ENCODE measurements at regions not wholly inside any gene's neighbourhood (a gene's known extent, or its start where the extent isn't known, plus 50 kb on each side); places are given as distances from the start of the nearest gene placed in this dataset.

- Histone ChIP-seq H3K9me2 (ENCODE audit: insufficient read depth, low read length) (no peaks in the 10 kb centered on the region), H3K9ac (ENCODE audit: low read length) (no peak overlapping the region), H3K4me3 (ENCODE audit: low read length) (no peak overlapping the region), H3K36me3 (ENCODE audit: insufficient read depth, low read length) (no peaks in the 10 kb centered on the region), H3K27me3 (ENCODE audit: insufficient read depth, low read depth, low read length) (no peaks in the 10 kb centered on the region), H2AFZ (ENCODE audit: low read depth, low read length) (no peak overlapping the region), H3F3A (ENCODE audit: insufficient read depth, low read length, poor library complexity, severe bottlenecking) (no peaks in the 10 kb centered on the region), H3K79me2 (replicated peaks; ENCODE audit: insufficient read depth, low read length) (no peaks in the 10 kb centered on the region), H3K9me3 (ENCODE audit: low read length) (no peaks in the 10 kb centered on the region), H3K4me2 (ENCODE audit: low read length) (no peak overlapping the region), H4K20me1 (ENCODE audit: insufficient read depth) (no peaks in the 10 kb centered on the region), H3K27ac (ENCODE audit: low read length) (no peak overlapping the region)
- TF ChIP-seq EZH2 (IDR thresholded peaks at IDR 0.05; ENCODE audit: borderline replicate concordance, insufficient read depth, low read length, poor library complexity, severe bottlenecking): no peak
- TF ChIP-seq, protein P1, sequence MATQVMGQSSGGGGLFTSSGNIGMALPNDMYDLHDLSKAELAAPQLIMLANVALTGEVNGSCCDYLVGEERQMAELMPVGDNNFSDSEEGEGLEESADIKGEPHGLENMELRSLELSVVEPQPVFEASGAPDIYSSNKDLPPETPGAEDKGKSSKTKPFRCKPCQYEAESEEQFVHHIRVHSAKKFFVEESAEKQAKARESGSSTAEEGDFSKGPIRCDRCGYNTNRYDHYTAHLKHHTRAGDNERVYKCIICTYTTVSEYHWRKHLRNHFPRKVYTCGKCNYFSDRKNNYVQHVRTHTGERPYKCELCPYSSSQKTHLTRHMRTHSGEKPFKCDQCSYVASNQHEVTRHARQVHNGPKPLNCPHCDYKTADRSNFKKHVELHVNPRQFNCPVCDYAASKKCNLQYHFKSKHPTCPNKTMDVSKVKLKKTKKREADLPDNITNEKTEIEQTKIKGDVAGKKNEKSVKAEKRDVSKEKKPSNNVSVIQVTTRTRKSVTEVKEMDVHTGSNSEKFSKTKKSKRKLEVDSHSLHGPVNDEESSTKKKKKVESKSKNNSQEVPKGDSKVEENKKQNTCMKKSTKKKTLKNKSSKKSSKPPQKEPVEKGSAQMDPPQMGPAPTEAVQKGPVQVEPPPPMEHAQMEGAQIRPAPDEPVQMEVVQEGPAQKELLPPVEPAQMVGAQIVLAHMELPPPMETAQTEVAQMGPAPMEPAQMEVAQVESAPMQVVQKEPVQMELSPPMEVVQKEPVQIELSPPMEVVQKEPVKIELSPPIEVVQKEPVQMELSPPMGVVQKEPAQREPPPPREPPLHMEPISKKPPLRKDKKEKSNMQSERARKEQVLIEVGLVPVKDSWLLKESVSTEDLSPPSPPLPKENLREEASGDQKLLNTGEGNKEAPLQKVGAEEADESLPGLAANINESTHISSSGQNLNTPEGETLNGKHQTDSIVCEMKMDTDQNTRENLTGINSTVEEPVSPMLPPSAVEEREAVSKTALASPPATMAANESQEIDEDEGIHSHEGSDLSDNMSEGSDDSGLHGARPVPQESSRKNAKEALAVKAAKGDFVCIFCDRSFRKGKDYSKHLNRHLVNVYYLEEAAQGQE (IDR thresholded peaks at IDR 0.05; ENCODE audit: borderline replicate concordance): no peak
- no peak for TF ChIP-seq TAF1 (IDR thresholded peaks at IDR 0.05; ENCODE audit: low read depth)
- TF ChIP-seq SMC3 (conservative IDR thresholded peaks at IDR 0.05; ENCODE audit: poor library complexity): no peak
- no peak for TF ChIP-seq RAD21 (conservative IDR thresholded peaks at IDR 0.05)
- TF ChIP-seq MXI1 (conservative IDR thresholded peaks at IDR 0.05; ENCODE audit: poor library complexity, severe bottlenecking): no peak
- no peak for TF ChIP-seq EP300 (conservative IDR thresholded peaks at IDR 0.05; ENCODE audit: poor library complexity, severe bottlenecking)
- TF ChIP-seq POLR2AphosphoS5 (IDR thresholded peaks at IDR 0.05): no peak
Measured at GRCh38 chr3:127476936-127477335, 113.6 kb downstream of the TPRA1 start.

DNA sequence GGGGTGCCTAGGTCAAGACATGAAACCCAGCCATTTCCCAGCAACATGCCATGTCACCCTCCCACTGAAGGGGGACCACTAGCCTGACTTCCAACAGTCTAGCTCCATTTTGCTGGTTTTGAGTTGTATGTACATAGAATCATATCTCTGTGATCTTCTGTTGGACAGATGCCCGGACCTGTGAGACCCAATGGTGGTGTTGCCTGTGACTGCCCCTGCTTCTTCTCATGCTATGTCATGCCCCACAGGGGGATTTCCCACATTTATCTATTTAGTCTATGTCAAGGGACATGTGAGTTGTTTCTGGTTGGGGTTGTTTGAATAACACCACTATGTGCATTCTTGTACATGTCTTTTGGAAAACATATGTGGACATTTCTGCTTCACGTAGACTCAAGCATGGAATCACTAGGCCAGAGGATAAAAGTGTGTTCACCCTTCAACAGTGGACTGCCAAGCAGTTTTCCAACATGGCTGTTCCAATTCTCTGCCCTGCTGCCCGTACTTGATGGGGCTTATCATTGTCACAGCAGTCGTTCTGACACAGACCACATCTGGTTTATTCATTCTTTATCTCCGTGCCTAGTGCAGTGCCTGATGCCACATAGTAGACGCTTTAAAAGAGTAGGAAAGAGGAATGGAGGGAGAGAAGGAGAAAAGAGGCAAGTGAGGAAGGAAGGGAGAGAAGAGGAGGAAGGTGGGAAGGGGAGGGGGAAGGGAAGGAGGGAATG, 114.4 kb downstream of the TPRA1 start:
- Histone ChIP-seq H3K79me2 (replicated peaks; ENCODE audit: insufficient read depth, low read length) (no peaks in the 10 kb centered on the region), H4K20me1 (ENCODE audit: insufficient read depth) (no peaks in the 10 kb centered on the region), H3K9ac (ENCODE audit: low read length) (no peak overlapping the region), H3K27me3 (ENCODE audit: insufficient read depth, low read depth, low read length) (no peaks in the 10 kb centered on the region), H2AFZ (ENCODE audit: low read depth, low read length) (no peak overlapping the region), H3K4me2 (ENCODE audit: low read length) (no peak overlapping the region), H3K9me3 (ENCODE audit: low read length) (no peaks in the 10 kb centered on the region), H3F3A (ENCODE audit: insufficient read depth, low read length, poor library complexity, severe bottlenecking) (no peaks in the 10 kb centered on the region), H3K36me3 (ENCODE audit: insufficient read depth, low read length) (no peaks in the 10 kb centered on the region), H3K27ac (ENCODE audit: low read length) (no peak overlapping the region), H3K9me2 (ENCODE audit: insufficient read depth, low read length) (no peaks in the 10 kb centered on the region), H3K4me3 (ENCODE audit: low read length) (no peak overlapping the region)
- TF ChIP-seq POLR2AphosphoS5 (IDR thresholded peaks at IDR 0.05): no peak
- no peak for TF ChIP-seq EZH2 (IDR thresholded peaks at IDR 0.05; ENCODE audit: borderline replicate concordance, insufficient read depth, low read length, poor library complexity, severe bottlenecking)
- no peak for TF ChIP-seq RAD21 (conservative IDR thresholded peaks at IDR 0.05)
- TF ChIP-seq, protein P1 (IDR thresholded peaks at IDR 0.05; ENCODE audit: borderline replicate concordance): no peak
- TF ChIP-seq EP300 (conservative IDR thresholded peaks at IDR 0.05; ENCODE audit: poor library complexity, severe bottlenecking): no peak
- no peak for TF ChIP-seq TAF1 (IDR thresholded peaks at IDR 0.05; ENCODE audit: low read depth)
- TF ChIP-seq MXI1 (conservative IDR thresholded peaks at IDR 0.05; ENCODE audit: poor library complexity, severe bottlenecking): no peak
- no peak for TF ChIP-seq SMC3 (conservative IDR thresholded peaks at IDR 0.05; ENCODE audit: poor library complexity)
- TF ChIP-seq CTCF (IDR thresholded peaks at IDR 0.05; ENCODE audit: poor library complexity, severe bottlenecking): no peak

Measured in neural cell (in vitro differentiated cells).